ENCODE measurements at regions not wholly inside any gene's neighbourhood (a gene's known extent, or its start where the extent isn't known, plus 50 kb on each side); places are given as distances from the start of the nearest gene placed in this dataset.

- no peak for DNase-seq (ENCODE audit: low read depth)
Observed at GRCh38 chr11:115080923-115081680, 402.8 kb downstream of the NXPE2 start.

DNA sequence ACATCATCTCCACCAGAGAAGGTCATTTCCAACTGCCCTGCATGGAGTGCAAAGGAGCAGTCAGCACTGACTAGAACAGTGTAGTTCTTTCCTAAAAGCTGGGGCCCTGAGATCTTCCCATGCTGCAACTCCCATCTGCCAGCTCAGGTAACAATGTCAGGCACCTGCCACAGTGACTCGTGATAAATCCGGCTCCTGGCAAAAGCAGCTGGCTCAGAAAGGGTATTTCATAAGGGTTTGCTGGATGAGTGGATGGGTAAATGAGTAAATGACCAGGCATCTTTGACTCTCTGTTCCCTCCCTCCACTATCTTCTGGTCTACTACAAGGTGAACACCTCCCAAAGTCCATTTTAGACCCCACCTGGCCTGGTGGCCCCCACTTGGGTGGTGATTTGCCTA, 403.6 kb downstream of the NXPE2 start:
- no peak for DNase-seq (ENCODE audit: low read depth)

DNA sequence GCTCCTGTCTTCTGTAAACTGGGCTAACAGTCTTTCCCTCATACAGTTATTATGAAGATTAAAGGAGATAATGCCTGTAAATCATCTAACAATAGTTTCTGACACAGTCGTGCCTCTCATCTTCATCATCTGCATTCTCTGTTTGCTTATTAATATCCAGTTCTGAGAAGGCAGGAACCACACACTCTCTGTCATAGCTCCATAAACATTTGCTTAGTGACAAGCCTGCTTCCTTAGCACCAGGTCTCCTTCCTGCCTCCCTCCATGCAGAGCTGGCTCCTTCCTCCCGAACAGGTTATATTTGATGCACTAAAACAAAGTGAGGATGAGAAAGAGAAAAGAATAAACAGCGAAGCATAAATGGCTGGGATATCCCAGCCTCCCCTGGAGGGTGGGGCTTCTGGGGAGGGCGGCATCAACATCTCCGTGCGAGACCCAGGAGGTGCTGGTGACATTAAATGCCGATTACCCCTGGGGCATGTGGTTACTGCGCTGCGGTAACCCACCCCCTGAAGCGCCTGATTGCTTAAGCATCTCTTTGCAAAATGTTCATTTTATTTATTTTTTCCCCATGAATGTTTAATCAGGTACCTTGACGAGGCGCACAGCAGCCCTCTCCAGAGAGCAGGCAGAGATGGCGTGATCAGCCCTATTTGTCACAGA, 404.9 kb downstream of the NXPE2 start:
- no peak for DNase-seq (ENCODE audit: low read depth)

DNA sequence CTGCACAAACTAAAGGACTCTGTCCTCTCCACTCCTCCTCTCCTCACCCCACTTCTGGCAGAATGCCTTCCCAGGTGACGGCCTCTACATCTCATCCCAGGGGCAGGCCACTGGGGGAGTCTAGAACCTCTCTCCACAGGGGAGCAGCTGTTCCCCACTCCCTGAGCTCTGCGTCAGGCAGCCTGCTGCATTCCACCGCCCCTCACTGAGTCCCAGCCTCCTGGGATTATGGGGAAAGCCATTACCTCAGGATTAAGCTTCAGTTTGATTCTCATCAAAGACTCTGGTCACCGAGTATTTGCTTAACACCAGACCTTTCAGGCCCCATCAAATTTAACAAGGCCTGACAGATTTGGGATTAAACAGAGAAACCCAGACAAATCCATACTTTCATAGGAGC, 405.9 kb downstream of the NXPE2 start:
- no peak for DNase-seq (ENCODE audit: low read depth)

- no peak for DNase-seq (ENCODE audit: low read depth)
Observed at GRCh38 chr11:115085461-115086210, 407.3 kb downstream of the NXPE2 start.

DNA sequence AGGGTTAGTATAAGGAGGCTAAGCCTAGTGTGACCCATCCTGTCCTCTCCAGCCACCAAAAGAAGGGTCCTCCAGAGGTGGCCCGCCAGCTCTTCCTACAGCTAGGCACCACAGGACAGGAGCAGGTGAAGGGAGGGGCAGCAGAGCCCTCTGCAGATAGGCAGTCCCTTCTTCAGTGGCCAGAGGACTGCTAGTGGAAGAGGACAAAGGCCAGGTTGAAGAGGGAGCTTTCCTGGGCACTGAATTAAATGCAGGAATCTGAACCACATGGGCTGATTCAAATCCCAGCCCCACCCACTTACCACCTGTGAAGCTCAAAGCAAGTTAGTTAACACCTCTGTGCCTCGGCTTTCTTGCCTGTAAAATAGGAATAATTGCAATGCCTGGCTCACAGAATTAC, 409.5 kb downstream of the NXPE2 start:
- DNase-seq (ENCODE audit: low read depth) = no peak

DNA sequence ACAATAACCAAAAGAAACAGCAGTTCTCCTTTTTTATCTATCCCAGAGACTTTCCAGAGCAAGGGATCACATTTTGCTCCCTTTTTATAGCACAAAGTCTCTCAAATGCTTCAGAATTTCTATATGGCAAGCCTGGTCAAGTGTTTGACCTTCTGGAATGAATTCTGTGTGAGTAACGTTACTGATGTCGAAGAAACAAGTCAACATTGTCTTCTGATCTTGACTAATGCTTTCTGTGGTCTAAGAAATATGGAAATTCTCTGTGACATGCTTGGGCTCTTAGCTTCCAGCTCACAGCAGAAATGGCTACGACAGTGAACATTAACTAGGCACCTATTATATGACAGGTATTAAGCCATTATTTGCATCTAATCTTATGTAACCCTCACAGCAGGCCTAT, 411.7 kb downstream of the CADM1 start:
- no peak for DNase-seq (ENCODE audit: low read depth)

- DNase-seq (ENCODE audit: low read depth) = peak; percentile 46
Observed at GRCh38 chr11:115097796-115098408, 406.3 kb downstream of the CADM1 start.

- DNase-seq (ENCODE audit: low read depth) = no peak
Observed at GRCh38 chr11:115100706-115101105, 403.5 kb downstream of the CADM1 start.

- DNase-seq (ENCODE audit: low read depth) = no peak
Observed at GRCh38 chr11:115103921-115104320, 400.3 kb downstream of the CADM1 start.

GRCh38 chr11:115104851-115105453, 399.3 kb downstream of the CADM1 start:
- DNase-seq (ENCODE audit: low read depth) = no peak

GRCh38 chr11:115111066-115111465, 393.1 kb downstream of the CADM1 start:
- DNase-seq (ENCODE audit: low read depth) = no peak

- no peak for DNase-seq (ENCODE audit: low read depth)
Observed at GRCh38 chr11:115112754-115113153, 391.5 kb downstream of the CADM1 start.

DNA sequence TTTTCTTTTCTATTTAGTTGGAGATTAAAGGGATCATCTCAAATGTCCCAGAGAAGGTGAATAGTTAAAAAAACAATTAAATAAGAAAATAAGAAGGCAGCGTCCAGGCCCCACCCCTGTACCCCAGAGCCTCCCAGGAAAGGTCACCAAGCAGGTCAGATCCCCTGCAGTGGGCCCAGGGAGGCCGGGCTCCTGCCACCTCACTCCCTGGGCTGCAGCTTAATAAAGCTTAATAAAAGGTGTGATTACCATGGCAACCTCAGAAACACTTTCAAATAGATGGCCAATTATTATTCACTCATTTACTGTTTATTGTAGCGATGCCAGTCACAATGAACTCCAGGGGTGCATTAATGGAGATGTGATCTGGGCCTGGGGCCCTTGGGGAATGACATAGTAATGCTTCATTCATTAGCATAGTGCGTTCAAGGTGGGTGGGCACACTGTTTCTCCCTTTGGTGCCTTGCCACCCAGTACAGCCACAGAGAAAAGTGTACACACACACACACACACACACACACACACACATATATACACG, 386.2 kb downstream of the CADM1 start:
- DNase-seq (ENCODE audit: low read depth) = no peak

DNA sequence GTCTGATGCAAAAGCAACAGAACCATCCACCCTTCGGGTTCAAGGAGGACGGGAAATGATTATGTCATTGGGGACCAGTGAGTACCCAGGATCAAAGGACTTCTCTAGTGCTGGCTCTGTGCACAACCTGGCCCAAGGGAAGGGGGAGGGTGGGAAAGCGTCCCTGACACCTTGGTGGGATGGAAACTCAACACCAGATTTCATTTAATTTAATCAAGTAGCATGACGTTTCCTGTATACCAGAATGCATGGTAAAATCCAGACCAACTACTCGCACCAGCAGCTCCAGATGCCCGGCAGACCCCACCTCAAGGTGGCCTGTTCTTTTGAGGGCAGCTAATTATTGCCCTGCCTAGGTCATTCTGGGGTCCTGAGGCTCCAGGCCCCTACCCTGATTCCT, 385.1 kb downstream of the CADM1 start:
- DNase-seq (ENCODE audit: low read depth) = no peak

All from amniotic epithelial cell (primary cell).